GM21447 (cell line): ENCODE measurements at regions not wholly inside any gene's neighbourhood (a gene's known extent, or its start where the extent isn't known, plus 50 kb on each side); places are given as distances from the start of the nearest gene placed in this dataset.

ENCODE experiments used
- ATAC-seq: cut with Tn5 transposase; IDR thresholded peaks from one replicate; pipeline ENCODE4 v1.9.1; 2021; ENCODE audit not compliant: unreplicated experiment

DNA sequence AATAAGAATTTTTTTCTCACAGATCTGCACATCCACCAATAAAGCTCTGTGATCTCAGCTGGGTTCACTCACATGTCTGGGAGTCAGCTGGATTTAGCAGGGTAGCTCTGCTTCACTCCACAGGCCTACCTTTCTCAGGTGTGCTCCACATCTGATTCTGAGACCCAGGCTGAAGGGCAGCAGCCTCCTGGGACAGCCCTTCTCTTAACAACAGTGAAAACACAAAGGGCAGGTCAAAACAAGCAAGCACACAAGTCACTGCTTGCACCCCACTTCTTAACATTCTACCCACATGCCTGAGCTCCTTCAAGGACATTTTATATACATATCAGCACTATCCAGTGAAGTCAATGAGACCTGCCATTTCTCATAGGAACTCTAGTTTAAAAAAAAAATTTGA lies 96.0 kb upstream of the MAP3K4 start:
- no peak for ATAC-seq

DNA sequence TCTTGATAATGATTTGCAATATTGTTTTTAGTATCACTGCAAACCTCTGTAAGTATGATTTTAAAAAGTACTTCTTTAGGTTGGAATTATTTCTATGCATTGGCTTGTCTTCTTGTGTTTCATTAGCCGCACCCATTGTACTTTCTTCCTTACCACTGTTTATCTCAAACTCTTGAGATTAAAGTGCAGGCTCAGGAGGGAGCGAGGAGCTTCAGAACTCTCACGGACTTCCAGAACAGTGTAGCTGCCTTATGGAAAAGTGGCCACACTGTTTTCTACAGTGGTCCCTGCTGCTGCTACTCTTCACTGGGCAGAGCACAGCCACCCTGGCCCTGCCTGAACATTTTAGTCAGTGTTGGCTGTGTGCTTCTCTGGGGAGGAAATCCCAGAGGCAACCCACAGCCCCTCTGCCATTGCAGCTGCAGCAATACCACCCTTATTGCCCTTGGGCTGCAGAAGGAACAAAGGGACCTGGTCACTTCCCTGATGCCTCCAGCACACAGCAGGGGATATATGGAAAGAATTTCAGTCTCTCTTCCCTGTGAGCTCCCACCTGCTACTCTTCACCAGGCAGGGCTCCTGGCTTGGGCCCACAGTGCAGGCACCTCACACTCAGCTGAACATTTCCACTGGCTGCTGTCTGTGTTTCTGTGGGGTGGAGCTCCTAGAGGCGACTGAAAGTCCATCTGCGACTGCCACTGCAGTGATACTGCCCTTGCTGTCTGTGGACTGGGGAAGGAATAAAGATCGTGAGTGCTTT lies 91.7 kb upstream of the MAP3K4 start:
- no peak for ATAC-seq

DNA sequence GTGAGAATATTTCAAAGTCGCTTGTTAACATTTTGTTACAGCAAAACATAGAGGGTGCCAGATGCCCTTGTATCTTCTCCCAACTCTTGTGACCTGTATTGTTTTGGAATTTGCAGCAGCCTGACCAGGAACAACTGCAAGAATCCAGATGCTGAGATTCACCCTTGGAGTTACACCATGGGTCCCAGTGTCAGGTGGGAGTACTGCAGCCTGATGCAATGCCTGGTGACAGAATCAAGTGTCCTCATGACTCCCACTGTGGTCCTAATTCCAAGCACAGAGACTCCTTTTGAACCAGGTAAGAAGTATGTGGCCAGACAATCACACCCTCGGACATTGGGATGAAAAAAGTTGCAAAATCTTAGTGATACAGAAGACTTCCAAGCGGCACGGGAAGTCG lies 79.6 kb upstream of the MAP3K4 start:
- ATAC-seq: no peak

DNA sequence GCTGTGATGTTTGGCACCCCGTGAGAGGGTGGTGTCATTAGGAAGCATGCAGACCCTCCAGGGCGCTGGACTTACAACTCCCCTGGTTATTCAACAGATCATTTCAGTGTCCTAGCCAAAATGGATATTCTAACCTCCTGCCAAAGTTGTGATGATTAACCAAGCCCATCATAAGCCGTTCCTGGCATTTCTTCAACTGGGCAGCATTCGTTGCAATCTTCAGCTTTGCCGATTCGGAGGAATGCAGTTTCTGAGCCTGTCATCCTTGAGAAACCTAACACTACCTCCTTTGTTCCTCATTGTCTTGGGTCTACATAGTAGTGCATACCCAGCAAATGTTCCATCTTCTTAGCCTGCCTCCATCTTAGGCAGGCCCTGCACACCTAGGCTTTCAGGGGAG lies 79.2 kb upstream of the MAP3K4 start:
- no peak for ATAC-seq

DNA sequence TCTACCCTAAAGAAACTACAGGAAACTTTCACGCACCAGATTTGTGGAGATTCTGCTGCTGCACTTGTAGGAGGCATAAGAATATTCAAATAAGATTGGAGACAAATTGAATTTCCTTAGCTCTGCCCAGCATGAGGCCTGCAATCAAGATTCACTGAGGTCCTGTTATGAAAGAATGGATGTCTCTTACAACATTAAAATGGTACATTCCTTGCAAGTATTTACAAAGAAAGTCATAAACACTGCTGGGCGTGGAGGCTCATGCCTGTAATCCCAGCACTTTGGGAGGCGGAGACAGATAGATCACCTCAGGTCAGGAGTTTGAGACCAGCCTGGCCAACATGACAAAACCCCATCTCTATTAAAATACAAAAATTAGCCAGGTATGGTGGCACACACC lies 74.0 kb upstream of the MAP3K4 start:
- no peak for ATAC-seq

DNA sequence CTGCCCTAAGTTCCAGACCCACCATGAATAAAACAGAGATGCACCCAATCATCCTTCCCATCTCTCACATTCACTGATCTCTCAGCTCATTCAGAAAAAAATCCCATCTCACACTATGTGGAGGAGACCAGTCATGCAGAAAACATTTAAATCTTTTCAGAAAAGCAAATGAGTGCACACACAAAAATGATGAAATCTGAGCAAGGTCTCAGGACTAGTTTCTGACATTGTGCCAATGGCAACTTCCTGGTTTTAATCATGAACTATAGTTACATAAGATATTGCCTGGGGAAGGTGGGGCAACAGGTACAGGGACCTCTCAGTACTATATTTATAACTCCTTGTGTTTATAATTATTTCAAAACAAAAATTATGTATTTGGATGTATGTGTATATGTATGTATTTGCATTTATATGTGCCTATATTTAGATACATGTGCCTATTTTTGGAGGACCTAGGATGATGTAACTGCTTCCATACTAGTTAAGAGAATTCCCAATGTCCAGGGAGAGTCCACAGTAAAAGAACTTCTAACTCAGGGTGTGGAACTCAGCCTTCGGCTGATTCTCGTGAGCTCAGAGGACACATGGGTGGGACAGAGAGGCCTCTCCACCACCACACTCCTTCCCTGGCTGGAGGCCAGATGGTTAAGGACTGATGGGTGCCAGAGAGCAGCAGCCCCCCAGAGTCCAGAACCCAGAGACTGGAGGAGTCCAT lies 71.7 kb upstream of the MAP3K4 start:
- no peak for ATAC-seq

DNA sequence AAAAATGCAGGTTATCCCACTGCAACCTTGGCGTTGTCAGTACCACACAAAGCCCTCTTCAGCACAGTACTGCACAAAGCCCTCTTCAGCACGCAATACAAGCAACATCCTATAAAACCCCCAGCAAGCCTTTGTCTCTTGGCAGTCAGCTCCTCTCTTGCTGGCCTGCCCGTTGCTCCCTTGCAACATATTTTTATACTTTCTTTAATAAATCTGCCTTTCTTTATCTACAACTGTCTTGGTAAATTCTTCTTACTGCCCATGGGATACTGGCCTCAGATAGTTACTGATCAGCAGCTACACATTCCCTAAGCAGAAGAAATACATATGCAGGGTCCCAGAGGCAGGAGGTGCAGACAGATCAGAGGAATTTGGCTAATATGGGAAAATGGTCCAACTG lies 70.5 kb upstream of the MAP3K4 start:
- ATAC-seq: no peak

DNA sequence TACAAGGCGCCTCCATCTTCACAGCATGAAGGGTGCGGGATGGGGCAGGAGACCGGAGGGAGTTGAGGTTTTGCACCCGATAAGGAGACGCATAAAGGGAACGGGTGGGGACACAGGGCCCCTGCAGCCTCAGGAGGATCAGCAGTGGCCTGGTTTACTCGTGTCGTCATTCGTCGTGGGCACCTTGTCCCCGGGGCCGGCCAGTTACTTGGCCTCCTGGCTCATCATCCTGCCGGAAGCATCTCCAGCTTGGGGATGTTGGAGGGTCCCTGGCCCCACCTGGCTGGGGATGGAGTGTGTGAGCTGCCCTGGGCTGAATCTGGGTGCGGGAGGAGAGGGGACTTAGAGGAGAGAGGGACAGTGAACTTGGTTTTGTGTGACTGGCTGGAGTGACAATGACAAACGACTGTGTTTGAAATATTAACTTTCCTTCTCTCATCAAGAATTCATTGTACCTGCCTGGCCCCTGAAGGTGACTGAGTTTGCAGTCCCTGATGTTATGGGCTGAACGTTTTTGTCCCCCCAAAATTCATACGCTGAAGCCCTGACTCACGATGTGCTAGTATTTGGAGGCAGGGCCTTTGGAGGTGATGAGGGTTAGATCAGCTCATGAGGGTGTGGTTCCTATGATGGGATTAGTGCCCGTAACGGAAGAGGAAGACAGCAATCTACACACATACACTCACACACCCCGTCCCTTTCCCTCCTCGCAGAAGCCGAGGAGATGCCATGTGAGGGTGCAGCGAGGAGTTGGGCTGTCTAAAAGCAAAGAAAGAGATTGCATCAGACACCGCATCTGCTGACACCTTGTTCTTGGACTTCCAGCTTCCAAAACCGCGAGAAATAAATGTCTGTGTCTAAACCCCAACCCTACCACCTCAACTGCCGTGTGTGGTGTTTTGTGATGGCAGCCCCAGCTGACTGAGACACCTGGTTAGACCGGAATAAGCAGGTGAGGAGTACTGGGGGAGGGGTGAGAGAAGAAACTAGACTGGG lies 65.0 kb upstream of the MAP3K4 start:
- no peak for ATAC-seq

DNA sequence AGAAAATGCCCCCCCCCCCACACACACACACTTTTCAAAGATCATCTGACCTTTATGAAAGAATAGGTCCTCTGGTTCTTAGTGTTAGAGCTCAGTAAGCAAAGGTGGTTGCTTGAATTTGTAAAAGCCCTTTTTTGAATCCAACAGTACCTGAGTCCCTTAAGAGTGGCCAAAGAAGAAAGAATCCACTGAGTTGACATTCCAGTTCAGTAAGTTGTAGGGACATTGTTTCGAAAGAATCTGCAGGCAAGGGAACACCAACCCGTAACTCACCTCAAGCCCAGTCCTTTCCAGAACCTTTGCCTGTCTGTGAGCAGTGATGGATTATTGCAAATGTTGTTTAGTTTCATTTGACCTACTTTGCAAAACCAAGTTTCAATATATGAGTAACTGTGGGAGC lies 64.2 kb upstream of the MAP3K4 start:
- ATAC-seq: no peak

DNA sequence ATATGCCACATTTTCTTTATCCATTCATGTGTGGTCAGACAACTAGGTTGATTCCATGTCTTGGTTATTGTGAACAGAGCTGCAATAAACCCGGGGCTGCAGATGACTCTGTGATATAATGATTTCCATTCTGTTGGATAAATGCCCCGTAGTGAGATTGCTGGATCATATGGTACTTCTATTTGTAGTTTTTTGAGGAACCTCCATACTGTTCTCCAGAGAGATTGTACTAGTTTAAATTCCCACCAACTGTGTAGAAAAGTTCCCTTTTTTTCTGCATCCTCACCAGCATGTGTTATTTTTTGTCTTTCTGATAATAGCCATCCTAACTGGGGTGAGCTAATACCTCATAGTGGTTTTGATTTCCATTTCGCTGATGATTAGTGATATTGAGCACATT lies 62.2 kb upstream of the MAP3K4 start:
- ATAC-seq: no peak

DNA sequence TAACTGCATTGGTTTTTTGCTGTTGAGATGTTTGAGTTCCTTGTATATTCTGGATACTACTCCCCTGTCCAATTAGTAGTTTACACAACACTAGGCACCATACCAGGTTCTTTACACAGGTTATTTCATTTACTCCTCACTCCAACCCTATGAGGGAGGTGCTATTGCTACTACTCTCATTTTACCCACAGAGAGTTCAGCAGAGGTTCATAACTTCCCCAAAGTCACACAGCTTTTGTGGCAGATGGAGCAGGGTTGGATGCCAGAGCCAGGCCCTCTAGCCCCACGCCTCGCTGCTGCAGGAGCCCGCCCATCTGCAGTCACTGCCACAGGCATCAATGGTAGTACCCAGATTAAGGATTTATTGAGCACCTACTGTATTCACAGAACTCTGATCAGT lies 61.7 kb upstream of the MAP3K4 start:
- no peak for ATAC-seq

DNA sequence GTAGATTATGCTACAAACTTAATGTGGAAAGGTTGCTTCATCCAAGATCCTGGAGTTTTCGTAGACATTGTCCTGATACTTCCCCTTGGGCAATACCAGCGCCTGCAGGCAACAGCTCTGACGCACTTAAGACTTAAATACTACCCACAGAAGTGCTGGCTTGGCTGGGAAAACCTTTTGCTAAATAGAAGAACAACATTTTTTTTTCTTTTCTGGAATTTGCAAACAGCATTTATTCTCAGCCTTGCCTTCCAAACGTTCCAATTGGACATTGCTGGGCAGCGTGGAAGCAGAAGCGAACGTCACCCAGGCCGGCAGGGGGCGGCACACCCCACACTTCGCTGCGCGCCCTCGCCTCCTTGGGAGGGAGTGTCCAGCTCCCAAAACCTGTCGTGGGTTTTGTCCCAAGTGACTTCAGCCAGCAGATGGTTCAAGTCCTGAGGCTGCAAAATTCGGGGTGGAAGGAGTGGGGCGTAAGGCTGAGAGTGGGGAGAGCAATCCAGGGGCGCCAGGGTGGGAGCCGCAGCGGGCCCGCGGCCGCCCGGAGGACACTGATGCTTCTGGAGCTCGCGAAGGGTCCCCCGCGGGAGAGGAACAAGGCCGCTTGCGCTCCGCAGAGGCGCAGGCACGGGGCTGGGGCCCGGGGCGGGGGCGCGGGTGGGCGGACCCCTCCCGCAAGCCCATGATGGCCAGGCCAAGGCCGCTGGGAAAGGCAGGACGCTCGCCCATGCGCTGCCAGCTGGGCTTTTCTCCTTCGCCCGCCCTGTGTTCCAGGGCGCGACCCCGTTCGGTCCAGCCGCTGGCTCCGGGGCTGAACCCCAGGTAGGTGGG lies 60.8 kb upstream of the MAP3K4 start:
- peak; percentile 76 for ATAC-seq

DNA sequence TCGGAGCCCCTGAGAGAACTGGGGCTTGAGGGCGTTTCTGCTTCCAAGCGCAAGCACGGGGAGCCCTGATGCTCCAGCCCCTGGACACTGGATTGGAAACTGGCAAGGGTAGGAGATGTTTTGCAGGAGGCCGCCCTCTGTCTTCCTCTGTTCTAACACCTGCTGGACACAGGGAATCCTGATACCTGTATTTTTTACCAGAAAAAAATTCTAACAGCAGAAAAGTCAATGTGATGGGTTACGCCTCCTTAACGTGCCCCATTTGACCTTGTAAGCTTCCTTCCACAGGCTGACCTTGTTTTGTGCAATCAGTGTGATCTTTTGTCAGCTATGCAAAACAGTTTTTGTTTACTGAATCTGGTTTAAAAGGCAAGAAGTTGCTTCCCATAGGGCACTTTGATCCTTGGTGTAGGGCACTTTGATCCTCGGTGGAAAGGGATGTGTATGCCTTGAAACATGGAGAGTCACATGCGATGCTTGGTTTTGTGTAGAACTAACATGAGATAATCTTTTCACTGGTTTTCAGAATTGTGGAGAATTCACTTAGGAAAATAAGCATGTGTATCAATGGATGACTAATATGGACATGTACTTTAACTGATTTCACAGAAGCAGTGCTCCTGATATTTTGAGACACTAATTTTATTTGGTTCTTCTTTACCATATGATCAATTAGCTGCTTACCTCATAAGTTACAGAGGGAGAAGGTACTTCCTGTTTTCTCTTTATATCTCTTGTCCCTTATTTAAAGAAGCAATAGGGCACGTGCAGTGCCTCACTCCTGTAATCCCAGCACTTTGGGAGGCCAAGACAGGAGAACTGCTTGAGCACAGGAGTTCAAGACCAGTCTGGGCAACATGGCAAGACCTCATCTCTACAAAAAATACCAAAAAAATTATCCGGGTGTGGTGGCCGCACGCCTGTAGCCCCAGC lies 59.9 kb upstream of the MAP3K4 start:
- ATAC-seq: peak; percentile 11

DNA sequence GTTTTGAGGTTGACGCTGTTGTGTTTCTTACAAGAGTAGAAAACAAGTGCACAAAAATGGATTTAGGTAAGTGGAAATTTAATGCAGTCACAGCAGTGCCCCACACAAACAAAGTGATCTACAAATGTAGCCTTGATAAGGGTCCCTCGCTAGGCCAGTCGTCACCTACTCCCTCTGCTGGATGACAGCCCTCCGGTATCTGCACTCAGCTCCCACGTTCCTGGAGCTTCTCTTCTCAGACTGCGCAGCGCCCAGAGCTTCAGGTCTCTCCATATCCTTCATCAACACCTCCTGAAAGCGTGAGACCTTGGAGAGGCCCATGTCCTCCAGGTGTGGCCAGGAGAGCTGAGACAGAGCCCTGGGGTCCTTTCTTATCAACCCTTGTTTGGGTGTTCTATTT lies 58.3 kb upstream of the MAP3K4 start:
- ATAC-seq: no peak

DNA sequence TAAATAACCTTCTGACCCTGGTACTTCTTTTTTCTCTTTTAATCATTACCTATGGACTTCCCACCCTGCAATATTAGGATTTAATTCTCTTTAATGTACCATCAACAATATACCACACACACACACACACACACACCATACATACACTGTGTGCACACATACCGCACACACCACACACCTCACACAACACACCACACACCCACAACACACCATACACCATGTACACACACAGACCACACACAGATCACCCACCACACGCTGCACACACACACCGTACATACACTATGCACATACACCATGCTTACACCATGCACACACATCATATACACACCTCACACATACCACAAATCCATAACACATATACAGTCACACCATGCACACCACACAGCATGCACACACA lies 57.4 kb upstream of the MAP3K4 start:
- no peak for ATAC-seq

DNA sequence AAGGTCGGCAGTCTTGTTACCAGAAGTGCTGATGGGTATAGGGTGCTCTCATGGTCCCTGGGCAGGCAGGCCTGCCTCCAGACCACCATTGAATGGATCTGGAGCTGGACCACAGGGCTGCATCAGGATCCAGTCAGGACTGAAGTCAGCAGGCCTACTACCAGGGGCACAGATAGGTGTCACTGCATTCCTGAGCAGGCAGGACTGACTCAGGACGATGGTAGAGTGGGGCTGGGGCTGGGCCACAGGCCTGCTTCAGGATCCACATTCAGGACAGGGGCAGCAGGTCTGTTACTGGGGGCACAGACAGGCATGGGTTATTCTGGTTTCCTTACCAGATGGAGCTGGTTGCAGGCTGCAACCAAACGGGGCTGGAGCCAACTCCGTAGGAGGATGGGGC lies 51.4 kb upstream of the MAP3K4 start:
- ATAC-seq: no peak
